GM12874 (cell line): ENCODE measurements at regions not wholly inside any gene's neighbourhood (a gene's known extent, or its start where the extent isn't known, plus 50 kb on each side); places are given as distances from the start of the nearest gene placed in this dataset.

Experiments
- CTCF ChIP-seq: IDR thresholded peaks from 2 replicates; pipeline ENCODE4 v1.5.1; 2011; ENCODE audit warnings: low read depth, mild to moderate bottlenecking, control low read depth, low read length, moderate library complexity; ENCODE audit not compliant: insufficient read depth

DNA sequence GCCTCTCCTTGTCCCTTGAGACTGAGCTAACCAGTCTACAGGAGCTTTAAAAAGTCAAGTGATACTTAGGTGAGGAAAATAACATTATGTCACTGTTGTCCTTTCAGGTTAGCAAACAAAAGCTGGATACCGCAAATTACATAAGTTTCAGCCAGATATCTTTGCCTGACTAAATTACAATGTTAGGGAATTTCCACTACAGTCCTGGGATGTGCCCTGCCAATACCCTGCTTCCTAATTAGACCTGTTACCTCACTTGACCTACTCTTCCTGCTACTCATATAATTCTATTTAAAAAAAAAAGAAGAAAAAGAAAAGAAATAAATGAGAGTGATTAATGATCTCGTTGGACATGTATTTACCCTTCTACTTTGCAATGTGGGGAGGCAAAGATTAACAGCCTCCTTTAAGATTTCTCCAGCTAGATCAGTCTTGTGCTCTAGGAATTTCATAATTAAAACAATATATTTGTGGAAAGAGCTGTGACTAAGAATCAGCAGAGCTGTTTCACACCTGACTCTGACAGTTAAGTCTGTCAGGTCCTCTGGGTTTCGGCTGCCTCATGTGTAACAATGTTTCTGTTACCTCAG, 318.9 kb downstream of the HDGFL1 start:
- TF ChIP-seq CTCF, result no peak

DNA sequence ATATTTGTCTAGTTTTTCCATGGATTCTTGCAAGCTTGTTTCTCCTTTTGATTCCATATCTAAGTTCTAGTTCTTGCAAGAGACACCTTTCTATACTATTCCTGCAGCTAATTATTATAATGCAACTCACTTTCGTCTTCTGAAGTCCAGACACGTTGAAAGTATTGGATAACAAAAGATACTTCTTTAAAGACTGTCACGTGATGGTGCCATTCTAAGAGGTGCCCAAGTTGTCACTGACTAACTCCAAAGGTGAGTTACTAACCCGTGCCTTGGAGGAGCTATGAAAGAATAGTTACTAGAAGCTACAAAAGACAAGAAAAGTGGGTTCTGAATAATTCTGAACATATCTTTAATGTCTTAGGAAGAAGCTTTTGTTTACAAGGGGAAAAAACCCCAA, 322.6 kb downstream of the HDGFL1 start:
- TF ChIP-seq CTCF, result no peak

DNA sequence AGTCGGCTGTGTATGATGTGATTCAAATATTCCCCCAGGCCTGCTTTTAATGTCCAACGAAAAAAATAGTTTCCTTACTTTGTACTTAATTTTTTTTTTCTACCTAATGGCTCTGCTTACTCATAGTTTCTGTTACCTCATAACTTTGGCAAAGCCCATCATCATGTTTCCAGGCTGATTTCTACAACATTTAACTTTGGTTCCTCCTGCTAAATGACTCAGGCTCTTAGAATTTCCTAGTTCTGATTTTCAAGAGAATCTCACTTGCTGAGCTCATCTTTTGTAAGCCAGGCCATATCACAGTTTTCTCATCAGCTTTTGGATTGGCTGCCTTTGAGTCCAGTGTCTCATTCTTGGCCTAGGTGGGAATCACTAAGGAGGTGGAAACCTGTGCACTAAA, 323.1 kb downstream of the HDGFL1 start:
- TF ChIP-seq CTCF, result no peak

- TF ChIP-seq CTCF, result no peak
Observed at GRCh38 chr6:22896696-22897095, 327.3 kb downstream of the HDGFL1 start.

DNA sequence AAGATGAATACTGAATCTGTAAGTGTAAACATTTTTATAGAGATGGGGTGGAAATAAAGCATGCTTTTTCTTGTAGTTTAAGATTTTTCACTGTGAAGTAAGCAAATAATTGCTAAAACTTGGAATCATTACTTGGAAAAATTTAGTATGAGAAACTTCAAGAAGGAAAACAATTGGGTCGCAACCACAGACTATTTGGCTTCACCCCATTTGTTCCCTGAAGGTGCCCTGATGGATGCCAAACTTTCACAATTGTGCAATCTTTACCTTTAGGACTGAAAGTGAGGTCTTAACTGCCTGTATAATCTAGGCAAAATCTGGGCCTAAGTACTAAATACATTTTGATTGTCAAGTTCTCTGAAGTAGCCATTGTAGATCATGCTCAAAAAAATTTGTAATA, 330.1 kb downstream of the HDGFL1 start:
- no peak for TF ChIP-seq CTCF

GRCh38 chr6:22903826-22904225, 334.5 kb downstream of the HDGFL1 start:
- TF ChIP-seq CTCF, result no peak

DNA sequence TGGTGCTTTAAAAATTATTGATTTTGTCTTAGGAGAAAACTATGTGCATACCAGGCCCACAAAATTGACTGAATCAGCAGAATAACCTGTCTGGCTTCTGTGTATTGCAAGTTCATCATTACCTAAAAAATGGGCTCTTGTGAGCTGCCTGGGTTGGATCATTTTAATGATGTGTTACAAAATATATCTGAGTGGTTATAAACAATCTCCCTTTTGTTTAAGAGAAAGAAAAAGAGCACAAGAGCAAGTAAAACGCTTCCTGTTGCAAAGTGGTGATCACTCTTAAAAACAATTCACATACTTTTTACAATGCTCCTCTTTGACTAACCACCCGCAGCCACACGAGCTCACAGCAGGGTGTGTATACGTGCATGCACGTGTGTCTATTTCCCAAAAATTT, 335.1 kb downstream of the HDGFL1 start:
- TF ChIP-seq CTCF, result no peak

- TF ChIP-seq CTCF, result no peak
Observed at GRCh38 chr6:22906091-22906549, 336.8 kb downstream of the HDGFL1 start.
